CMK (cell line): ENCODE measurements at regions not wholly inside any gene's neighbourhood (a gene's known extent, or its start where the extent isn't known, plus 50 kb on each side); places are given as distances from the start of the nearest gene placed in this dataset.
"Not testable (repeated sequence)": the region's sequence is repeated elsewhere in the genome, so short reads cannot be mapped to it uniquely, and the experiment has no call there.

Source experiments
- DNase-seq: peaks from one replicate; pipeline ENCODE4 v3.0.0-alpha.2; 2010; ENCODE audit warnings: low read depth

DNA sequence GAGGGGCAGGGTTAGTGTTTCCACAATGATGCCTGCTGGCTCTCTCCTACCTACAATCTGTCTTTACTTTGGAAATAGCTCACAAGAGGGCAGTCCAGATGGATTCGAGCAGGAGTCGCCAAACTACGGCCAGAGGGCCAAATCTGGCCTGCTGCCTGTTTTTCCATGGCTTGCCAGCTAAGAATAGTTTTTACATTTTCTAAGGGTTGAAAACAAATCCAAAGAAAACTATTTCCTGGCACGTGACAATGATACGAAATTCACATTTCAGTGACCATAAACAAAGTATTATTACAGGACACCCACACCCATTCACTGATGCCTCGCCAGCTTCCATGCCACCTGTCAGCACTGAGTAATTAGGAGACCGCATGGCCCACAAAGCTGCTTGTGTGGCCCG, 162.9 kb upstream of the WWC1 start:
- no peak for DNase-seq

DNA sequence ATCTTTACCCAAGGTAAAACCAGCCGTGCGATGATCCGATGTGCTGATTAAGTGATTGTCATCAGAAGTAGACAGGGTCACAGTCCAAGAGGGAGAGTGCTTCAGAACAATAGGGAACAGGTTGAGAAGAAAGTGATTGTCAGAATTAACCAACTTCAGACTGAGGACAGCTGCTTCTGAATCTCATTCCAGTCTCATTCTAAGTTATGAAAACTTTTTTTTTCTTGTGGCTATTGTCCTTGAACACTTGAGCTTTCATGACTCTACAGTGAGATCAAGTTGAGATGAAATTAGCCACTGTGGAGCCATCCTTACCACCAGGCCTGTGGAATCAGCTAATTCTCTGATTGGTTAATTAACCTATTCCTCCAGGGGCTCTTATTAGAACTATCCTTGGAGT, 159.9 kb upstream of the WWC1 start:
- no peak for DNase-seq

DNA sequence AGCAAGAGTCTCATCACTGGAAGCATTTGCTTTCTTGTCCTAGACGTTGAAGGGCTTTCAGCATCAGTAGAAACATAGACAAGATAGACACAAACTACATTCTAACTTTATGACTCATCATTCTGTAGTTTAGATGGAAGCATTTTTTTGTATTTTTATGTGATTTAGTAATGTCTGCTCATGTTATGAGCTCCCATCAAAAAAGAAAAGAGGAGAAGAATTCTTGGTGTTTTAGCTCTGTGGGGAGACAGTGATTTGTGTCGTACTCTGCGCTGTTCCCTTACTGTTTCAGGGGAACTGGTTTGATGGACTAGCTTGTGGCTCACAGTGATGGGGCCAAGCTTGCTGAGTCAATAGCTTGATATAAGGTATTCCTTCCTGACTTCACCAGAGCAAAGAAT, 159.2 kb upstream of the WWC1 start:
- DNase-seq = no peak

DNA sequence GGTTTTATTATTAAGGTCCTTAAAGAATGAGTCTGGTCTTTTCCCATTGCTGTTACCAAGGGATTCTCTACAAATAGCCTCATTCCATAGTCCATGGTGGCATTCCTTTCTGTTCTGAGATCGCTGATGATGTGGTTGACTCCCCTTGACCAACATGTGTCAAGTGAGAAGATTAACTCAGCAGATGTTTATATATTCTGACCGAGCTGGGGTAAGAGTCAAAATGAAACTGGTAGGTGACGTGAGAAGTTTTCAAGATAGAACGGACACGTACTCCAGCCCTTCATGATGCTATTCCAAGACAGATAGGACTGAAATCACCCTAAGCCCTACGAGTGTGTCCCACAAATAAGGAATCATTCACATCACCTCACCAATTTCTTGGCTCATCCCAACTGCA, 155.5 kb upstream of the WWC1 start:
- no peak for DNase-seq

DNA sequence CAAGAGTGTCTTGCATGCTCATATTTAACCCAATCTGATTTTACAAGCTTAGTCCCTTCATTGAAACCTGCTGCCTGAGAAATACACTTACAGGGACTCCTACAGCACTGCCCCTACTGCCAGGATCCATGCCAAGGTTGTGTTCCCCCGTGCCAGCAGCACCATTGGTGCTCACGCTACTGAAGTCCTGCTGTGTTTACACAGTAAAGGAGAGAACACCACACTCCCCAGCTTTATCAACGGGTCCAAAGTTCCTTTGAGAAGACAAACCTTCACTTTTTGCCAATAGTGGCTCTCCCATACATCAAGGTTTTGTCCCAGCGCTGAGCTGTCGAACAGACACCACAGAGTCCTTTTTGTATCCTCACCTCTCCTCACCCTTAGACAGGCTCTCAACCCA, 155.1 kb upstream of the WWC1 start:
- DNase-seq = no peak

DNA sequence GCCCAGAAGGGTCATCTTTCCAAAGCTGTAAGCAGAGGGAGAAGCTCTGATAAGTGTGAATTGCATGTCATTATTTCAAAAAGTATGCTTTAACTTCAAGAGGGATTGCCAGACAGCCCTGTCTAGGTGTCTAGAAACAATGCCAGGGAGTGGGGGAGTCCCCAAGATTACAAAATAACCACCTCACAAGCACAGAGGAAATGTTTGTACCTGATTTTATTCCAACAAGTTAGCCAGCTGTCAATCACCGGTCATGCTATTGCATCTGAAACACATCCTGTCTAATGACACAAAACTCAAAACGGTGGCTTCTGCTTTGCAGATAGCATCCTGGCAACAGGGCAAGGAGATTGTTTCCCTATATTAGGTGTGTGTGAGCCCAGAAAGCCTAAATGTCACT, 154.2 kb upstream of the WWC1 start:
- DNase-seq = no peak

DNA sequence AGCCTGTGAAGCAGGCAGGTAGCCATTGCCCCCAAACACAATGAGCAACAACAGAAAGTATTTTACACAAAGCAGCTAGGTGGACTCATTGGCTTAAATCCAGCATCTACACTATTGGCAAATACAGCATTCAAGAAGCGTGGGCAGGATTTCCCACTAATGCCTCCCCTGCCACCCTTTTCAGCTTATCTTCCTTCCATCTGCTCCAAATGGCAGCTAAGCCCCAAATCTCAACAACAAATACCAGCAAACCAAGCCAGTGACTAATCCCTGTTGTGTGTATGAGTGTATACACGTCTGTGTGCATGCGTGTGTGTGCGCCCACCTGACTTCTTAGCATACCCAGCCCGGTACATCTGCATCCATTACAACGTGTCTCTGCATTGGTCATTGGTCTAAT, 151.2 kb upstream of the WWC1 start:
- no peak for DNase-seq

DNA sequence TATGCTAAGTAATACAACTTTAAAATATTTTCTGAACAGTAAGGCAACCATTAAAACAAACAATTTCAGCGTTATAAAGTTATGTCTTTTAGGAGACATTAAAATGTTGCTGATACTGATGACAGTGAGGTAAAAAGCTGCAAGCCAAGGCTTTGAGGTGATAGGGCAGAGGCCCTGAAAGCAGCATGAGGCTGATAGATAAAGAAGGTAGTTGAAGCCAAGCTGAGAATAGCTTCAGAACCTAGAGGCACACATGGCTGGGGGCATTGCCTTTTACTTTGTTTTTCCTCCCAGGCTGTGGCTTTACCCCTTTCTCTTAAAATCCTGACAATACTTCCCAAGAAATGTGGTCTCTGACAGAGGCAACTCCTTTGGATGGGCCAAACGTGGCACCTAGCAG, 149.0 kb upstream of the WWC1 start:
- no peak for DNase-seq

DNA sequence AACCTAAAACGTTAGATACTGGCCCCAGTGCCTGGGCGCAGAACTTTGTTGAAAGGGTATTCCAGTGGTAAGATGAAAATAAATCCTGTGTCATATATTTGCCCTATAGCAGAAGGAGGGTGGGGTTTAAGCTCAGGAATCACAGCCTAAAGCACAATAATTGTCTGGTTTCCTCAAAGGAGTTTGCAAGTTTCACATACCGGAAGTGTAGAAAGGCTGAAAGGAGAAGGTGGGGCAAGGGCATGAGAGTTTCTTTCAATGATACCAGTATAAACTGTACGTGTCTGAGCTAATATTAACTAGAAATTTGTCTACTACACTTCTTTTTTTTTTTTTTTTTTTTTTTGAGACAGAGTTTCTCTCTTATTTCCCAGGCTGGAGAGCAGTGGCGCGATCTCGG, 147.9 kb upstream of the WWC1 start:
- DNase-seq = not testable (repeated sequence)

DNA sequence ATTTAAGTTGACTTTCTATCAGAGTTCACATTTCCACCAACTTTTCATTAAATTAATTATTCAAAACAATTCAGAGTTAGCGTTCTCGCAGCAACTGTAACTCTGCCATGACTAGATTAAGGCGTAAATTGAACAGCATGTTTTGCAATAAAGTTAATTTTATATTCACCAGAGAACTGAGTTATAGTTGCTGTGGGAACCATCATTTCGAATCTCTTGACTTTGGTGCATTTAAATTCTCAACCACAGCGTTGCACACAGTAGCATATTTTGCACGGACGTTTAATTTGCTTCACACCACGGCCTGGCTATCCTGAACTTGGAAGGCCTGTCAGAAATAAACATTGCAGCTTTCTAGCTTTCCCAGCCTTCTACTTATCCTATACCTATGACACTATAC, 144.3 kb upstream of the WWC1 start:
- no peak for DNase-seq

DNA sequence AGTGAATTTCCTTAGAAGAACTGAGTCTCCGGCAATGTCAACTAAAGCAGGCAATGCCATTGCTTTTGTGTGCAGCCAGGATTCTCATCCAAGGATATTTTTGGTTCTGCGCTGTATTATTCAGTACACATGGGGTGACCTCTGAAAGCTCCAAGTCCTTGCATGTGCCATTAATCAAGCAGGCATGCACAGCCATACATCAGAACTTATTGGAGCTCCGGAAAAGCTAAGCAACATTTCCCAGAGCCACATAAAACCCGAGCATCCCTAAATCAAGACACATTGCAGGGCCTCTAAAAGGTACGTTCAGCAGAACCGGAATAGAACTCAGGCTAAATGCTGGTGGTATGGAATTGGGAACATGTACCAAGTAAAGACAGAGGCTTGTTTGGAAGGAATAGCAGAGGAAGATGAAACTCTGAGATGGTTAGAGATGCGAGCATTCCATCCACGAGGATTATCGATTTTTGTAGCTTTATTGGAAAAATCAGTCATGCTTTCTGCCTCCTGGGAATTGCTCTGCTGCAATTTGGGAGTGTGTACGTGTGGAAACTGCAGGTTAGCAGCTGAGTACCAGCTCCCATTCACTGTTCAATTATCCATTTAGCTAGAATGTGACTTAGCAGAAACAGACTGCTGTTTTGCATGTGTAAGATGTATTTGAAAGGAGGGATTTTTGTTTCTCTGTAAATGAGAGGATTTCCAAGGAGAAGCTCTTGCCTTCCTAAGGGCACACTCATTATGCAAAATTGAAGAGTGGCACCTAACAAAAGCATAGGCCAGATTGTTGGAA, 143.7 kb upstream of the WWC1 start:
- no peak for DNase-seq

DNA sequence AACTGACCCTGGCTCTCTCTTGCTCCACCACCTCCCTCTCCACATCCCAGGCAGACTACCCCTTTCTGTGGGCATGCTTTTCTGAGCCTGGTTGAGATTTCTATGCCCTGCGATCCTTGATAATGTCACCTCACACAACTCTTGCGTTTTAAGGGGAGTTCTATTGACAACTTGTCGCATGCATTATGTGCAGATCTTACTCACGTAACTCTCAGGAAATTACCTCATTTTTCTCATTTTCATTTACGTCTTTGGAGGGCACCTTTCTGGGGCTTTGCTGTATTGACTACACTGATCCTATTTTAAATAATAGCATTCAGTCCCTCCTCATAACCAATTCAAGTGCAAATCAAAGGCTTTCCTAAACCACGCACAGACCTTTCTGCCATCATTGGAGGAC, 140.4 kb upstream of the WWC1 start:
- no peak for DNase-seq

DNA sequence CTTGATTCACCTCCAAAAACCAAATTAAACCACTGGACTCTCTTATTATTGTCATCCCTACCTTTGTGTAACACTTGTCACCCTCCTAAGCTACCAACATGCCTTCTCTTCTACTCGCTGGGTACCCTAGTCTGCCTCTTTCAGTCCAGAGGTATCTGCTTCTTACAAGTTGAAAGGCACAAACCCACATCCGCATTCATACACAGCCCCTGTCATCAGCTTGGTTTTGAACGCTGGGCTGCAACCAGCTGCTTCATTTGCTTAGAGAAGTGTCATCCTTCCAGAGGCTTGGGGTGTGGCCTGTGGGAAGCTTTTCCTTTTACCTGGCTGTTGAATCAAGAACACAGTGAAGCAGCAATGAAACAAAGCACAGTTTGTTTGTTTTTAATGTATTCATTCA, 138.8 kb upstream of the WWC1 start:
- no peak for DNase-seq

DNA sequence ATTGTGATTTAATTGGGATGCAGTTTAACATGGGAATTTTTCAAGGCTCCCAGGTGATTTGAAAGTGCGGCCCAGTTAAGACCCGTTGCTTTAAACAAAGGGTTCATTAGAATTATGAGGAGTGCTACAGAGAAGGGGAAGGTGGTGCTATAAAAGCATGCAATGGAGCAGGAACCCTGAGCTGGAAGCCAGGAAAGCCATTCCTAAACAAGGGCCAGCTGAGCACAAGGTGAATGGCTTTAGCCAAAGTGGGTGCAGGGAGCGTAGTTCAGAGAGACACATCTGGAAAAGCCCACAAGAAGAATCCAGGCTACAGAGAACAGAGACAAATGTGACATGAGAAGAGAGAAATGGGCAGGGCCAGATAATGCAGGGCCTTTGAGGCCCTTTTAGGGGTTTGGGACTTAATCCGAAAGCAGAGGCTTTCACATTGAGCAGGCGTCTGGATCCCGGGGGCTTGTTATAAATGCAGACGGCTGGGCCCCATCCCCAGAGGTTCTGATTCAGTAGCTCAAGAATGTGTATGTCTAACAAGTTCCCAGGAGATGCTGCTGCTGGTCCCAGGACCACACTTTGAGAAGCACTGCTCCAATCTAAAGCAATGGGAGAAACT, 138.1 kb upstream of the WWC1 start:
- DNase-seq = no peak

DNA sequence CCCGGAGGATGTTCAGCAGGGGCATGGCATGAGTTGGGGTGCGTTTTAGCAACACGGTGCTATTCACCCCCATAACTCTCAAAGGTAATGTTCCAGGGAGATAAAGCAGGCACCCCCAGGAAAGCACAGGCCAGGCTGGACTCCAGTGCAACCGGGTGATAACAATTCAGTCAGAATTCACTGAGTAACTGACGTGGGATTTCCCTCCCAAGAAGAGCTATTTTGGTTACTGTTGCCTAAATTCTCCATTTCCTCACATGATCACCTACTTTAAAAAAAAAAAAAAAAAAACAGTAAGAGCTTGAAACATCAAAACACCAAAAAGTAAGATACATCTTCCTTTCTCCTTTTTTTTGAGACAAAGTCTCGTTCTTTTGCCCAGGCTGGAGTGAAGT, 137.6 kb upstream of the WWC1 start:
- DNase-seq = no peak

DNA sequence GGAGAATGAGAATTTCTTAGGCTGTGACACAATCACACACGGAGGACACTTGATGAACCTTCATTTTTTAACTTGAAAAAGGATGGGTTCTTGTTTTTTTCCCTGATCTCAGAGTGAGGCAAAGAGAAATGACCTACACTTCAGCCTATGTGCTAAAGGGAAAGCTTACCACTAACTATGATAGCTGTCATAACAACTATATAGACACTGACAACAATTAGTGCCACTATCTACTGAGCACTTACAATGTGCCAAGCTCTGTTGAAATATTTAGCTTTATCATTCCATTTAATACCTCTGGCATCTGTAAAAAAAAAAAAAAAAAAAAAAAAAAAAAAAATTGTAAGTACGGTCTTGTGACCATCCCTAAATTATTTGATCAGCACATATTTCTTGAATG, 135.9 kb upstream of the WWC1 start:
- DNase-seq = no peak

DNA sequence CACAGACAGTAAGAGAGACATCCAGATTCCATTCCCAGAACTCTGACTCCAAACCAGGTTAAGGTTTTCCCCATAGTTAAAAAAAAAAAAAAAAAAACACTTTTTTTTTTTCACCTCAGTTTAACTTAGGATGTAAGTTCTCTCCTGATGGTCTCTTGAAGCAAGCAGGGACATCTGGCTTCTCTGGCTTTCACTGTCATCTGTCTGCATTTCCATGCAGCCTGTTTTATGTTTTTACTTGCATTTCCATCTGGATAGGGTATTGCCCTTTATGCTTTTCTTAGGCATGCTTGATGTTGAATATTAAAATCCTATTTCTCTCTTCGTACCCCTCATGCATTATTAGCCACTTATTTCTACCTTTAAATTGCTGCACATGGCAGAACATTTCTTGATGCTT, 135.3 kb upstream of the WWC1 start:
- no peak for DNase-seq

DNA sequence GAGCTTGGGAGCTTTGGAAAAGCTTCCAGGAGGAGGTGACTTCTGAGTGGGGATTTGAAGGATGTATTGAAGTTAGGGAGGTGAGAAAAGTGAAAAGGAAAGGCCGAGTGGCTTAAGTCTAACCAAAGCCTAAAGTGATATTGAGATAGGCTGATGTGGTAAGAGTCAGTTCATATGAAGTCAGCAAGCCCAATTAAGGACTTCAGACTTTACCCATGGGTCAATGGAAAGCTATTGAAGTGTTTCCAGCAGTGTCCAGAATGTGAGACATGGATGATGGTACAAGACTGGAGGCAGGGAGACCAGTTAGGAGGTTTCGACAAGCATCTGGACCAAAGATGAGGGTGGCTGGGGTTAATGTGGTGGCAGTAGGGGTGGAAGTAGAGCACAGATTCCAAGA, 134.3 kb upstream of the WWC1 start:
- DNase-seq = no peak

DNA sequence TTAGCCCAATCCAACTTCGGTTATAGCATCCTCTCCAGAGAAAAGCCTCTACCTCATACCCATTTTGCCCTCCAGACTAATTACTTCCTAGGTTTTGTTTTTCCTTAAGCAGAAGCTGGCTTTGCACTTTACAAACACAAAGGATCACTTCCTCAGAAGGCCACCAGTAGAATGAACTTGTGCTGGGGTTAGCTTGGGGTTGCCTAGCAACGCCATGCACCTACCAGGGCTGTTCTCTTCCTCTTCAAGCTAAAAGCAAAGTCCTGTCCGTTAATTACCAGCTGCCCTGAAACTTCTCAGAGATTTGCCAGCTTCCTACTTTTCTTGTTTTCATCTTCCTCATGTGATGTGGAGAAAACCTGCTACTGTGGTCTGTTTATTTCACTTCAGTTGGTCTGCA, 132.0 kb upstream of the WWC1 start:
- no peak for DNase-seq

DNA sequence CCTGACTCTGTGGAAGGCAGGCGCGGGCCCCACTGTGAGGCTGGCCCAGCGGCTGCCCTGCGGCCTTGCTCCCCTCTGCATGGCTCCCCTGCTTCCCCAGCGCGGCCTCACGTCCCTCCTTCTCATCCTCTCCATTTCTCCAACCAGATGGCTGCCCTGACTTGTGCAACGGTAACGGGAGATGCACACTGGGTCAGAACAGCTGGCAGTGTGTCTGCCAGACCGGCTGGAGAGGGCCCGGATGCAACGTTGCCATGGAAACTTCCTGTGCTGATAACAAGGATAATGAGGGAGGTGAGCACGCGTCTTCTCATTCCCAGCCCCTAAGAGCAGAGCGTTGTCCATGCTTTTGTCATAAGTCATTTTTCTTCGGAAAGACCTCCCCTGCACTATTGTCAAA, 129.0 kb upstream of the WWC1 start:
- DNase-seq = no peak

DNA sequence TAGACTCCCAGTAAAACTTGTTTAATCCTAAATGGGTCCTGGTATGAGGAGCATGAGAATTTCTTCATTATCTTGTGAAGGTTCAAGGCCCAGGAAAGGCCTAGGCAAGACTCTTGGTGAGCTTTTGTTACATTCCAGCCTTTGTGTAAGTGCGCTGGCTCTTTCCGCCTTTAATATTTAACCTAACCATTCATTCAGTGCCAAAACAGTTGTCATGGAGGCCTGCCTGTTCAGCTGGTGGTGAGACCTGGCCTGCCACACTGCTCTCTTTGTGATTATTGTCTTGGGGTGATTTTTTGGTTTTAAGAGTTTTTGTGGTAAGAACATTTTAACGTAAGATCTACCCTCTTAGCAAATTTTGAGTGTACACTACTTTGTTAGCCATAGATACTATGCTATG, 127.5 kb upstream of the WWC1 start:
- DNase-seq = no peak

DNA sequence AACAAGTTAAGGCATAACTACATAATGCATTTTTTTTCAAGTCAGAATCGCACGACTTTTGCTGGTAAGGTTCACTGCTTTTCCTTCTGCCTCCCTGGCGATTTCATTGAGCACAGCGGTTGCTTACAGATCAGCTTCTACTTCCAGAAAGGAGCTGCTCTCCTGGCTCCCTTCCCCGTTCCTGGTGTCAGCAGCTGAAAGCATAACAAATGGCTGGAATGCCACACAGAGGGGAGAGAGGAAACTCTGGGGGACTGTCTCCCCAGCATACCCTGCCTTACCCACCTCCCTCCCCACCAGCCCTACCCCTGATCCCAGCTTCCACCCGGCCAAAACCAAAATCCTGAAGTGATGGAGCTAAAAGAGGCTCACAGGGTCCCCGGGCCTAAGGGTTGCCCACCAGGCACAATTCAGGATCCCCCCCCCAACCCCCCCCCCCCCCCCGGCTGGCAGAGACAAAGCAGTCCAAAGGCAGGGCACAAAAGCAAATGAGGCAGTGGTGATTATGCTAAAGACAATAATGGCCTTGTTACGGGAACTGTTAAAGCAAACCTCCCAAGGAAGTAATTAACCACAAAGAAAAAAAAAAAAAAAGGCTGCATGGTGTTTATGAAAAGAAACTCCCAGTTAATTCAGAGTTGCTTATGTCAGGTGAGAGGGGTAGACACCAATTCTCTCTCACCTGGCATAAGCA, 126.1 kb upstream of the WWC1 start:
- no peak for DNase-seq

DNA sequence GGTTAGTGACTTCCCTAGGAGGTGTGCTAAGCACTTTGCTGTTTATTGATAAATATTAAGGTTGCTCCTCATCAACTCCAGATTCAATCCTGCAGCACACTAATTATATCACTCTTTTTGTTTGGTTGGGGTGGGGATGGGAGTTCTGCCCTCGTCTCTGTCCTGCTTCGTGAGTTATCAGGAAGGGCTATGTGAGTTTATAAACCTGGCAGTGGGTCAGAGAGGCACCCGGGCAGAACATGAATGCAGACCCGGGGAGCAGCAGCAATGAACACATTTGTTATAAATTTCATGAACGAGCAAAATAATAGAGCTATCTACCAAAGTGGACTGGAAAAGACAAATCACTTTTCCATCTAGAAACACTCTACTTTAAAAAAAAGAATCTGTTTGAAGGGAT, 125.5 kb upstream of the WWC1 start:
- DNase-seq = no peak

DNA sequence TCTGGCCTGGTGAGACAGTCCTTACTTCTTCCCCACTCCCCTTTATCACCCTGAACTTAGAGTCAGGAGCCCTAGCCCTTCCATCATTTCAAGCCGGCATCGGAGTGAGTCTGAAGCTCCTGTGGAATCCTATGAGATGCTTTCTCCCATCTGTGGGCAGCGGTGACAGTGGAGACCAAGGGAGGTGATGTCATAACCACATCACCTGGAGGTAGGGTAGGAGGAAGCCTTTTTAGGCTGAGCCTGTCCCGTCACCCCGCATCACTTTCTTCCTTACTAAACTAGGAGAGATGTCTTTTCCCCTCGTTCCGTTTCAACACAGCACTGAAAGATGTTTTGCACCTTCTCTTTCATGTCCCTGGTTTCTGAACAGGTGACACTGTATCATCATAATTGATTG, 124.1 kb upstream of the WWC1 start:
- no peak for DNase-seq
